Endothelial cell of umbilical vein (primary cell): ENCODE measurements at regions not wholly inside any gene's neighbourhood (a gene's known extent, or its start where the extent isn't known, plus 50 kb on each side); places are given as distances from the start of the nearest gene placed in this dataset.

Experiments used
- BruUV-seq: library from RNA; stranded (reverse); fragments of 400-500 nt; replicated peaks from 2 replicates; lab custom pipeline; 2021; lab: Mats Ljungman, UMichigan
- CTCF ChIA-PET: fragments of 300-600, 350-600 bp; sonication (Branson Sonifier 250); formaldehyde crosslinking; loops from one replicate; lab custom pipeline; 2021; ENCODE audit warnings: antibody characterized with exemption, inconsistent platforms; lab: Charles Lee
- POLR2A ChIA-PET: fragments of 300-600, 350-600 bp; sonication (Branson Sonifier 250); formaldehyde crosslinking; loops from one replicate; lab custom pipeline; 2021; ENCODE audit warnings: antibody characterized with exemption, inconsistent platforms; lab: Charles Lee
- DNase-seq: peaks from one replicate; pipeline ENCODE4 v3.0.0-alpha.2; 2011; ENCODE audit warnings: low read depth, low spot score
- FAIRE-seq: peaks from 2 replicates; lab custom pipeline; 2011; peaks lifted over from hg19 to GRCh38; lab: Jason Lieb, UNC
- H2AFZ ChIP-seq: 2 replicates; pipeline ENCODE4 v1.6.0; 2012; ENCODE audit warnings: low read depth, low read length, control low read depth, inconsistent platforms
- H3K27ac ChIP-seq: 2 replicates; pipeline ENCODE4 v1.5.1; 2011; ENCODE audit warnings: low read depth, mild to moderate bottlenecking, control low read depth, low read length, moderate library complexity; ENCODE audit not compliant: insufficient read depth
- H3K27me3 ChIP-seq, 2 experiments: 2 replicates each; pipeline versions ENCODE4 v1.6.0 to v1.6.1; 2011; ENCODE audit warnings: low read length in 2 of 2, mixed read lengths in 1 of 2; ENCODE audit not compliant: control insufficient read depth in 2 of 2, insufficient read depth in 2 of 2
- H3K36me3 ChIP-seq, 2 experiments: 2 replicates in 1 of 2; 3 replicates in 1 of 2; pipeline ENCODE4 v1.5.1; 2011; ENCODE audit warnings: low read length in 2 of 2, mild to moderate bottlenecking in 1 of 2, moderate library complexity in 1 of 2; ENCODE audit not compliant: control insufficient read depth in 2 of 2, insufficient read depth in 2 of 2; ENCODE audit errors: extremely low read depth in 1 of 2
- H3K4me1 ChIP-seq: 3 replicates; pipeline ENCODE4 v1.5.1; 2011; ENCODE audit warnings: mild to moderate bottlenecking, low read length; ENCODE audit not compliant: control insufficient read depth, insufficient read depth; ENCODE audit errors: extremely low read depth
- H3K4me2 ChIP-seq: 2 replicates; pipeline ENCODE4 v1.6.1; 2011; ENCODE audit warnings: low read length, control low read depth, mixed read lengths; ENCODE audit not compliant: insufficient read depth
- H3K4me3 ChIP-seq, 3 experiments: fragments of 200-600 bp in 1 of 3; sonication (generic), shearing (Covaris generic) in 1 of 3; replicated peaks in 1 of 3; 2 replicates each; pipeline ENCODE4 v1.5.1; 2011 to 2016; ENCODE audit warnings: control low read depth in 3 of 3, low read length in 3 of 3, mild to moderate bottlenecking in 2 of 3, inconsistent platforms in 1 of 3, low read depth in 1 of 3, moderate library complexity in 1 of 3; ENCODE audit not compliant: insufficient read depth in 1 of 3
- H3K79me2 ChIP-seq: 2 replicates; pipeline ENCODE4 v1.6.0; 2012; ENCODE audit warnings: low read length, inconsistent platforms; ENCODE audit not compliant: control insufficient read depth, insufficient read depth
- H3K9ac ChIP-seq: replicated peaks from 2 replicates; pipeline ENCODE3; 2011; ENCODE audit warnings: low read length, control low read depth; ENCODE audit not compliant: insufficient read depth; ENCODE audit errors: extremely low read depth
- H3K9me1 ChIP-seq: replicated peaks from 3 replicates; pipeline ENCODE4 v1.6.0; 2011; ENCODE audit warnings: mild to moderate bottlenecking, low read length; ENCODE audit not compliant: control insufficient read depth, insufficient read depth; ENCODE audit errors: extremely low read depth
- H3K9me3 ChIP-seq: replicated peaks from 2 replicates; pipeline ENCODE4 v1.5.1; 2012; ENCODE audit warnings: low read length, inconsistent platforms; ENCODE audit not compliant: control insufficient read depth, insufficient read depth
- H4K20me1 ChIP-seq: replicated peaks from 2 replicates; pipeline ENCODE3; 2011; ENCODE audit warnings: mild to moderate bottlenecking, low read length; ENCODE audit not compliant: control insufficient read depth, insufficient read depth; ENCODE audit errors: extremely low read depth
- CTCF ChIP-seq, 2 donors: IDR thresholded peaks; 1 replicate in 1 of 2; 2 replicates in 1 of 2; pipeline ENCODE4 v1.5.1; 2011; ENCODE audit warnings: low read length in 2 of 2, mild to moderate bottlenecking in 2 of 2, moderate library complexity in 2 of 2, control low read depth in 1 of 2, inconsistent platforms in 1 of 2, low read depth in 1 of 2; ENCODE audit not compliant: insufficient read depth in 1 of 2; ENCODE audit errors: extremely low read depth in 1 of 2
- EZH2 ChIP-seq: IDR thresholded peaks from 2 replicates; pipeline ENCODE4 v1.6.1; 2012; ENCODE audit warnings: borderline replicate concordance, low read depth, mild to moderate bottlenecking, moderate library complexity, low read length, inconsistent platforms; ENCODE audit not compliant: severe bottlenecking
- FOS ChIP-seq: IDR thresholded peaks from 2 replicates; pipeline ENCODE4 v1.6.1; 2011; ENCODE audit warnings: mild to moderate bottlenecking, low read length, moderate library complexity, borderline replicate concordance; ENCODE audit not compliant: insufficient read depth
- GATA2 ChIP-seq: IDR thresholded peaks from 2 replicates; pipeline ENCODE4 v1.7.0; 2011; ENCODE audit warnings: low read depth, mild to moderate bottlenecking, moderate library complexity, mixed read lengths, low read length; ENCODE audit not compliant: insufficient read length, insufficient read depth
- JUN ChIP-seq: IDR thresholded peaks from 2 replicates; pipeline ENCODE4 v1.6.1; 2011; ENCODE audit warnings: borderline replicate concordance, low read depth; ENCODE audit not compliant: insufficient read length, insufficient read depth
- MAX ChIP-seq: IDR thresholded peaks from 2 replicates; pipeline ENCODE4 v1.6.1; 2011; ENCODE audit not compliant: insufficient read depth, insufficient read length
- MYC ChIP-seq: IDR thresholded peaks from one replicate; pipeline ENCODE4 v1.6.1; 2011; ENCODE audit warnings: mild to moderate bottlenecking, low read depth, low read length
- POLR2A ChIP-seq: IDR thresholded peaks from 2 replicates; pipeline ENCODE4 v1.6.1; 2012; ENCODE audit warnings: low read depth, mild to moderate bottlenecking, control low read depth, low read length
- POLR2AphosphoS5 ChIP-seq: IDR thresholded peaks from 2 replicates; pipeline ENCODE4 v1.6.1; 2012; ENCODE audit warnings: low read depth, mild to moderate bottlenecking, control low read depth, low read length, moderate library complexity; ENCODE audit not compliant: insufficient read depth
- dilution Hi-C: fragments of 300-500 bp; cut with MboI; formaldehyde crosslinking; loops from one replicate; pipeline ENCODE4 v1.15.0; 2019; ENCODE audit warnings: low sequenced_read_pairs; ENCODE audit not compliant: extremely low pct_ligation_motif_present
- intact Hi-C: fragments of 100-400 bp; cut with micrococcal nuclease; formaldehyde crosslinking; loops from one replicate; pipeline ENCODE4 v1.10.0; 2022

- POLR2A ChIA-PET, result no interaction called here
- no peak for FAIRE-seq
Observed at GRCh38 chr4:176608346-176608745, 184.4 kb downstream of the VEGFC start.

DNA sequence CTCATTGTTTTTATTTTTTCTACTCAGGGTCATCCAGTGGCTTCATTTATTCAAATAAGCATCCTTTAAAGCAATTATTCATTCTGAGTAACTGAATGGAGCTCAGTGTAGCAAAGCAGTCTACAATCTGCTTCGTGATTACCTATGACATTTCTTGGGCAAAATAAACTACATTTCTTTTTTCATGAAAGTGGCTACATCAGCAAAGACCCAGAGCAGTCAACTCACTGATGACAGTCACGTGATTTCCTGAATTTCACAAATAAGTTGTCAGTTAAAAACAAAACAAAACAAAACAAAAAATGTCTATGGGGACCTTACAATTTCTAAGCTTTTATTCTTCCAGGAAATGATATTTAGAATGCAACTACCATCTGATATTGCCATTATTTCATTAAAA, 182.1 kb downstream of the VEGFC start:
- Histone ChIP-seq H2AFZ (no peak overlapping the region), H3K4me2 (no peak overlapping the region), H4K20me1 (no peaks in the 10 kb centered on the region), H3K79me2 (no peaks in the 10 kb centered on the region), H3K9me3 (no peaks in the 10 kb centered on the region), H3K4me1 (no peaks in the 10 kb centered on the region), H3K36me3 (no peaks in the 10 kb centered on the region), H3K27me3 (peaks cover 12 to 25% of the 10 kb centered on the region in 2 experiments), H3K9ac (no peak overlapping the region), H3K4me3 (no peak overlapping the region), H3K9me1 (no peaks in the 10 kb centered on the region), H3K27ac (no peak overlapping the region)
- FAIRE-seq (no peak), DNase-seq (no peak)
- TF ChIP-seq POLR2AphosphoS5, result no peak
- no peak for TF ChIP-seq MAX
- TF ChIP-seq FOS, result no peak
- no peak for TF ChIP-seq CTCF (IDR thresholded peaks at IDR 0.05; ENCODE audit: extremely low read depth in 1 of 2, insufficient read depth in 1 of 2, low read depth in 1 of 2, low read length in 2 of 2)
- TF ChIP-seq GATA2, result no peak
- no peak for TF ChIP-seq MYC
- no peak for TF ChIP-seq POLR2A
- TF ChIP-seq EZH2, result no peak
- TF ChIP-seq JUN, result no peak
- CTCF ChIA-PET, result no interaction called here
- no TSS peak for BruUV-seq
- intact Hi-C loops, result no loop called here
- dilution Hi-C loops, result no loop called here
- POLR2A ChIA-PET, result no interaction called here

More at GRCh38 chr4:176608346-176608745, 184.4 kb downstream of the VEGFC start:
- Histone ChIP-seq H3K4me1 (no peaks in the 10 kb centered on the region), H4K20me1 (no peaks in the 10 kb centered on the region), H3K27me3 (peaks cover 9 to 19% of the 10 kb centered on the region in 2 experiments), H3K79me2 (no peaks in the 10 kb centered on the region), H3K27ac (no peak overlapping the region), H3K9ac (no peak overlapping the region), H3K9me1 (no peaks in the 10 kb centered on the region), H3K36me3 (no peaks in the 10 kb centered on the region), H3K9me3 (no peaks in the 10 kb centered on the region), H3K4me3 (no peak overlapping the region), H3K4me2 (no peak overlapping the region), H2AFZ (no peak overlapping the region)
- TF ChIP-seq GATA2, result no peak
- TF ChIP-seq FOS, result no peak
- no peak for TF ChIP-seq POLR2AphosphoS5
- no peak for TF ChIP-seq JUN
- TF ChIP-seq MAX, result no peak
- no TSS peak for BruUV-seq
- intact Hi-C loops (no loop called here), dilution Hi-C loops (no loop called here)
- no peak for DNase-seq
- CTCF ChIA-PET, result interaction anchor here (1.3 kb wide), 1 partner anchor 18 kb away, joined by 3 read pairs; no protein-coding TSS in a partner anchor
